Caco-2 (cell line): ENCODE measurements at regions not wholly inside any gene's neighbourhood (a gene's known extent, or its start where the extent isn't known, plus 50 kb on each side); places are given as distances from the start of the nearest gene placed in this dataset.

Experiments used
- BruUV-seq: library from RNA; stranded (reverse); fragments of 400-500 nt; replicated peaks from 2 replicates; lab custom pipeline; 2021; lab: Mats Ljungman, UMichigan
- CTCF ChIA-PET: fragments of 300-600 bp; sonication (Branson Sonifier 250); formaldehyde crosslinking; loops from one replicate; lab custom pipeline; 2022; ENCODE audit warnings: antibody characterized with exemption; lab: Charles Lee
- POLR2A ChIA-PET: fragments of 300-600 bp; sonication (Branson Sonifier 250); formaldehyde crosslinking; loops from one replicate; lab custom pipeline; 2022; ENCODE audit warnings: antibody characterized with exemption; lab: Charles Lee
- DNase-seq, 2 experiments: peaks; one replicate each; pipeline versions ENCODE4 v3.0.0 to v3.0.0-alpha.2; 2020 to 2022
- H3K27me3 ChIP-seq: replicated peaks from 2 replicates; pipeline ENCODE4 v1.6.0; 2011; ENCODE audit warnings: low read length; ENCODE audit not compliant: control insufficient read depth, insufficient read depth
- H3K36me3 ChIP-seq: 2 replicates; pipeline ENCODE4 v1.5.1; 2011; ENCODE audit warnings: low read length; ENCODE audit not compliant: control insufficient read depth, insufficient read depth
- H3K4me1 ChIP-seq: fragments of 250-450 bp; sonication (Bioruptor Pico); 2 replicates; pipeline ENCODE4 v1.5.1; 2020; ENCODE audit warnings: mild to moderate bottlenecking
- H3K4me3 ChIP-seq: 2 replicates; pipeline ENCODE4 v1.5.1; 2011; ENCODE audit warnings: low read depth, mild to moderate bottlenecking, control low read depth, low read length
- H3K9me3 ChIP-seq: fragments of 250-450 bp; sonication (Bioruptor Pico); 2 replicates; pipeline ENCODE4 v1.5.1; 2020; ENCODE audit warnings: mild to moderate bottlenecking, moderate library complexity
- H3K27ac Mint-ChIP-seq: one replicate; pipeline ENCODE4 v1.8.0; 2022; ENCODE audit warnings: mixed read lengths; ENCODE audit not compliant: unreplicated experiment
- H3K27me3 Mint-ChIP-seq: one replicate; pipeline ENCODE4 v1.8.0; 2022; ENCODE audit warnings: mixed read lengths; ENCODE audit not compliant: insufficient read depth, unreplicated experiment
- H3K36me3 Mint-ChIP-seq: one replicate; pipeline ENCODE4 v1.8.0; 2022; ENCODE audit warnings: mild to moderate bottlenecking, mixed read lengths; ENCODE audit not compliant: insufficient read depth, unreplicated experiment
- H3K4me1 Mint-ChIP-seq: one replicate; pipeline ENCODE4 v1.8.0; 2022; ENCODE audit warnings: low read depth, mixed read lengths; ENCODE audit not compliant: unreplicated experiment
- H3K4me3 Mint-ChIP-seq: one replicate; pipeline ENCODE4 v1.8.0; 2022; ENCODE audit warnings: mild to moderate bottlenecking, moderate library complexity, mixed read lengths; ENCODE audit not compliant: unreplicated experiment
- H3K9me3 Mint-ChIP-seq: one replicate; pipeline ENCODE4 v1.8.0; 2022; ENCODE audit warnings: mixed read lengths; ENCODE audit not compliant: unreplicated experiment
- intact Hi-C: fragments of 100-400 bp; cut with micrococcal nuclease; formaldehyde crosslinking; loops from one replicate; pipeline ENCODE4 v1.10.0; 2022; ENCODE audit not compliant: unreplicated experiment
- TF ChIP-seq, protein P1 (sequence below), 2 experiments: fragments of 200-600 bp in 1 of 2; IDR thresholded peaks; 1 replicate in 1 of 2; 2 replicates in 1 of 2; pipeline versions ENCODE4 v1.5.1 to v1.8.0; 2011 to 2022; ENCODE audit warnings: antibody characterized with exemption in 1 of 2, control low read depth in 1 of 2, inconsistent platforms in 1 of 2, low read depth in 1 of 2, low read length in 1 of 2, mild to moderate bottlenecking in 1 of 2, moderate library complexity in 1 of 2; ENCODE audit not compliant: insufficient read depth in 1 of 2, severe bottlenecking in 1 of 2, unreplicated experiment in 1 of 2

DNA sequence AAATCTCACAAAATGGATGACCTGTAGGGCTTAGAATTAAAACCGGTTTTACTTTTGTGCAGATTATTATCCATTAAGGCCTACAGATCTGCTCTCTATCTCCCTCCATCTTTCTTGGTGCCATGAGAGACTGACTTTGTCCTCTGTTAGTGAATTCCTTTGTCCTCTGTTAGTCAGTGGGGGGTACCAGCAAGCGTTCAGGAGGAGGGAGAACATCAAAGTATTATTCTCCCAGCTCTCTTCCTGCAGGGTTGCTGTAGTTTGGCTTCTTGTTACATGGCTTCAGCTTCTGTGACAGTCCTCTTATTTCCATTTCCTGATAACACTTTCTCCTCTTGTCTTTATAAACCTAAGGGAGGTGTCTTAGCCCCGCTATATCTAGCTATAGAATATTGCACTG lies 850.5 kb upstream of the SEMA6A start:
- H3K9me3 Mint-ChIP-seq = no peaks in the 10 kb centered on the region

DNA sequence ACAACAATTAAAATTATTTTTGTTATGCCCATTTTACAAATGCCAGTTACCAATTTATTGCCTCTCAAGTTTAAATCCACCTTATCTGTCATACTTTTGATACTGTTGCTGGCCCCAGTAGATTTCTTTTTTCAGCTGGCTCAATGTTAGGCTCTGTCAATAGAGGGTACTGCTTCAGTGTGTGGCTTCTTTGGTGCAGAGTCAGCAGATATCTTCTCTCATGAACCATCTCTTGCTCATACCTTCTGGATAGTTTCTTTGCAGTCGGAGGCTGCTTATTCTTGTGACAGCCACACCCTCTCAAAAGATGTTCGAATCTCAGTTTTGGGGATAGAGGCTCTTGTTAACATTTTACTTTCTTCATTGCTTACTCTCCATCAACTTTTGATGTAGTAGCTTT lies 849.9 kb upstream of the SEMA6A start:
- Mint-ChIP-seq H3K36me3 (no peaks in the 10 kb centered on the region), H3K27me3 (no peaks in the 10 kb centered on the region), H3K4me3 (no peak overlapping the region), H3K9me3 (no peaks in the 10 kb centered on the region), H3K27ac (no peak overlapping the region), H3K4me1 (no peaks in the 10 kb centered on the region)
- ChIA-PET POLR2A (no interaction called here), CTCF (no interaction called here)
- H3K4me1 ChIP-seq = no peaks in the 10 kb centered on the region
- no peaks in the 10 kb centered on the region for H3K27me3 ChIP-seq
- TF ChIP-seq, protein P1, sequence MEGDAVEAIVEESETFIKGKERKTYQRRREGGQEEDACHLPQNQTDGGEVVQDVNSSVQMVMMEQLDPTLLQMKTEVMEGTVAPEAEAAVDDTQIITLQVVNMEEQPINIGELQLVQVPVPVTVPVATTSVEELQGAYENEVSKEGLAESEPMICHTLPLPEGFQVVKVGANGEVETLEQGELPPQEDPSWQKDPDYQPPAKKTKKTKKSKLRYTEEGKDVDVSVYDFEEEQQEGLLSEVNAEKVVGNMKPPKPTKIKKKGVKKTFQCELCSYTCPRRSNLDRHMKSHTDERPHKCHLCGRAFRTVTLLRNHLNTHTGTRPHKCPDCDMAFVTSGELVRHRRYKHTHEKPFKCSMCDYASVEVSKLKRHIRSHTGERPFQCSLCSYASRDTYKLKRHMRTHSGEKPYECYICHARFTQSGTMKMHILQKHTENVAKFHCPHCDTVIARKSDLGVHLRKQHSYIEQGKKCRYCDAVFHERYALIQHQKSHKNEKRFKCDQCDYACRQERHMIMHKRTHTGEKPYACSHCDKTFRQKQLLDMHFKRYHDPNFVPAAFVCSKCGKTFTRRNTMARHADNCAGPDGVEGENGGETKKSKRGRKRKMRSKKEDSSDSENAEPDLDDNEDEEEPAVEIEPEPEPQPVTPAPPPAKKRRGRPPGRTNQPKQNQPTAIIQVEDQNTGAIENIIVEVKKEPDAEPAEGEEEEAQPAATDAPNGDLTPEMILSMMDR (IDR thresholded peaks at IDR 0.05; ENCODE audit: insufficient read depth in 1 of 2, low read depth in 1 of 2, low read length in 1 of 2, severe bottlenecking in 1 of 2, unreplicated experiment in 1 of 2) = no peak
- no TSS peak for BruUV-seq
- intact Hi-C loops = no loop called here
- no peak for DNase-seq
- no peaks in the 10 kb centered on the region for H3K36me3 ChIP-seq
- H3K4me3 ChIP-seq = no peak overlapping the region
- H3K9me3 ChIP-seq = no peaks in the 10 kb centered on the region

More for the DNA sequence above, 850.5 kb upstream of the SEMA6A start:
- H3K4me3 ChIP-seq = no peak overlapping the region
- TF ChIP-seq, protein P1 (IDR thresholded peaks at IDR 0.05; ENCODE audit: insufficient read depth in 1 of 2, low read depth in 1 of 2, low read length in 1 of 2, severe bottlenecking in 1 of 2, unreplicated experiment in 1 of 2) = no peak
- Mint-ChIP-seq H3K27me3 (no peaks in the 10 kb centered on the region), H3K4me1 (no peaks in the 10 kb centered on the region), H3K4me3 (no peak overlapping the region), H3K27ac (no peak overlapping the region), H3K36me3 (no peaks in the 10 kb centered on the region)
- no peaks in the 10 kb centered on the region for H3K27me3 ChIP-seq
- no peaks in the 10 kb centered on the region for H3K4me1 ChIP-seq
- intact Hi-C loops = no loop called here
- H3K36me3 ChIP-seq = no peaks in the 10 kb centered on the region
- POLR2A ChIA-PET = no interaction called here
- H3K9me3 ChIP-seq = no peaks in the 10 kb centered on the region
- CTCF ChIA-PET = no interaction called here
- BruUV-seq = no TSS peak
- DNase-seq = no peak

DNA sequence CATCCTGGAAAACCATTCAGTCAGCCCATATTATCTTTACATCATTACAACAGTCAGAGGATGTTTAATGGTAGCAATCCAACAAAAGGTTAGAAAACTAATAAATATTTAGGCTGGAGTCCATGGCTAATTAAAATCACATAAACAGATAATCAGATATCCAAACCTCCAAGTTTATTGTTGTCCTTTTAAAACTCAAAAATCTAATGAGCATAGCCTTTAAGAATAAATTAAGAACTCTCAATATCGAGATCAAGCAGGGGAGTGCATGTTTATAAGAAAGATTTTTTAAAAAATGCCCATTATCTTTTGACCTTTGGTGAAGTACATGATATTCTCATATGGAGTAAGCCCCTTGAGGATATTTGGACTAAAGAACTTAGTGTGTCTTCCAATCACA lies 842.9 kb upstream of the SEMA6A start:
- intact Hi-C loops = no loop called here
- ChIA-PET CTCF (no interaction called here), POLR2A (no interaction called here)
- no TSS peak for BruUV-seq
- H3K27ac Mint-ChIP-seq = no peak overlapping the region
- H3K4me3 ChIP-seq = no peak overlapping the region
- H3K9me3 ChIP-seq = no peaks in the 10 kb centered on the region
- H3K4me1 ChIP-seq = no peaks in the 10 kb centered on the region
- H3K36me3 ChIP-seq = no peaks in the 10 kb centered on the region
- H3K27me3 Mint-ChIP-seq = peaks cover 4% of the 10 kb centered on the region
- TF ChIP-seq, protein P1 (IDR thresholded peaks at IDR 0.05; ENCODE audit: insufficient read depth in 1 of 2, low read depth in 1 of 2, low read length in 1 of 2, severe bottlenecking in 1 of 2, unreplicated experiment in 1 of 2) = no peak
- H3K4me3 Mint-ChIP-seq = no peak overlapping the region
- H3K36me3 Mint-ChIP-seq = no peaks in the 10 kb centered on the region
- H3K27me3 ChIP-seq = no peaks in the 10 kb centered on the region
- no peak for DNase-seq
- H3K9me3 Mint-ChIP-seq = no peaks in the 10 kb centered on the region
- no peaks in the 10 kb centered on the region for H3K4me1 Mint-ChIP-seq
